ENCODE measurements at regions not wholly inside any gene's neighbourhood (a gene's known extent, or its start where the extent isn't known, plus 50 kb on each side); places are given as distances from the start of the nearest gene placed in this dataset.

- Histone ChIP-seq H2BK5ac (ENCODE audit: low read depth, low read length) (no peak overlapping the region), H2BK20ac (ENCODE audit: low read length) (no peak overlapping the region), H3K79me1 (ENCODE audit: low read depth, low read length) (no peaks in the 10 kb centered on the region), H2BK12ac (ENCODE audit: low read depth, low read length) (no peak overlapping the region), H3K23me2 (ENCODE audit: low read depth, low read length) (no peaks in the 10 kb centered on the region), H2BK15ac (ENCODE audit: low read length) (no peak overlapping the region), H3K79me2 (ENCODE audit: control insufficient read depth in 1 of 2, insufficient read depth in 2 of 2, low read length in 2 of 2) (no peaks in the 10 kb centered on the region), H3K36me3 (ENCODE audit: control insufficient read depth in 2 of 4, insufficient read depth in 4 of 4, low read length in 3 of 4) (no peaks in the 10 kb centered on the region), H3K9ac (replicated peaks in 1 of 4; ENCODE audit: extremely low read depth in 1 of 4, low read depth in 3 of 4, low read length in 3 of 4) (no peak overlapping the region), H3K27me3 (replicated peaks in 1 of 4; ENCODE audit: control insufficient read depth in 3 of 4, extremely low read depth in 1 of 4, insufficient read depth in 3 of 4, low read length in 3 of 4) (no peaks in the 10 kb centered on the region), H3K18ac (ENCODE audit: extremely low read depth, low read length) (no peak overlapping the region), H2BK120ac (replicated peaks; ENCODE audit: low read depth, low read length) (no peak overlapping the region), H3K4me2 (ENCODE audit: insufficient read depth in 1 of 2, low read depth in 2 of 2, low read length in 2 of 2) (no peak overlapping the region), H4K20me1 (replicated peaks in 1 of 2; ENCODE audit: control insufficient read depth in 1 of 2, insufficient read depth in 2 of 2, low read length in 2 of 2) (no peaks in the 10 kb centered on the region), H4K8ac (ENCODE audit: extremely low read depth, insufficient read depth, low read length) (no peak overlapping the region), H2AFZ (ENCODE audit: low read length) (no peak overlapping the region), H3K14ac (ENCODE audit: insufficient read length) (no peak overlapping the region), H3K56ac (replicated peaks; ENCODE audit: insufficient read length, low read depth, low read length) (no peak overlapping the region), H4K91ac (replicated peaks; ENCODE audit: insufficient read length, low read length) (no peak overlapping the region), H4K5ac (ENCODE audit: insufficient read length, low read depth, low read length) (no peak overlapping the region), H3K27ac (ENCODE audit: low read depth, low read length) (no peak overlapping the region), H3K4ac (replicated peaks; ENCODE audit: insufficient read length, low read depth, low read length) (no peak overlapping the region), H2AK5ac (ENCODE audit: low read depth, low read length) (no peak overlapping the region), H3K23ac (ENCODE audit: insufficient read length) (no peak overlapping the region), H3K4me1 (replicated peaks in 1 of 4; ENCODE audit: control insufficient read depth in 3 of 4, insufficient read depth in 4 of 4, low read length in 3 of 4) (no peaks in the 10 kb centered on the region), H3K9me3 (ENCODE audit: insufficient read depth in 2 of 2, low read depth in 1 of 2, low read length in 1 of 2) (no peaks in the 10 kb centered on the region), H3K4me3 (ENCODE audit: extremely low read depth in 1 of 4, insufficient read depth in 2 of 4, low read depth in 3 of 4, low read length in 4 of 4) (no peak overlapping the region)
- DNase-seq (ENCODE audit: low read depth in 1 of 2, low spot score in 2 of 2) (no peak), FAIRE-seq (no peak)
- ChIA-PET CTCF (ENCODE audit: partially characterized antibody) (interaction anchor here (1.4 to 3.4 kb wide), 2 partner anchors 8 to 10 kb away, joined by 6 to 17 read pairs; no protein-coding TSS in a partner anchor), POLR2A (ENCODE audit: partially characterized antibody) (no interaction called here)
- WGBS, 2 experiments (ENCODE audit: extremely low coverage in 1 of 2, insufficient coverage in 1 of 2, insufficient read length in 1 of 2, insufficient replicate concordance in 2 of 2, low coverage in 1 of 2, low lambda C conversion rate in 2 of 2, missing lambda C conversion rate in 1 of 2), result 90% methylated on average over 1 of the region's 1 CpG; no CpG with 5 or more reads in 1 of the 2 experiments
- TF ChIP-seq E2F6 (IDR thresholded peaks at IDR 0.05), result no peak
Measured at GRCh38 chr14:45727133-45727532, 474.1 kb upstream of the MIS18BP1 start.

Measured in H1 (cell line).